ENCODE measurements at regions not wholly inside any gene's neighbourhood (a gene's known extent, or its start where the extent isn't known, plus 50 kb on each side); places are given as distances from the start of the nearest gene placed in this dataset.

DNA sequence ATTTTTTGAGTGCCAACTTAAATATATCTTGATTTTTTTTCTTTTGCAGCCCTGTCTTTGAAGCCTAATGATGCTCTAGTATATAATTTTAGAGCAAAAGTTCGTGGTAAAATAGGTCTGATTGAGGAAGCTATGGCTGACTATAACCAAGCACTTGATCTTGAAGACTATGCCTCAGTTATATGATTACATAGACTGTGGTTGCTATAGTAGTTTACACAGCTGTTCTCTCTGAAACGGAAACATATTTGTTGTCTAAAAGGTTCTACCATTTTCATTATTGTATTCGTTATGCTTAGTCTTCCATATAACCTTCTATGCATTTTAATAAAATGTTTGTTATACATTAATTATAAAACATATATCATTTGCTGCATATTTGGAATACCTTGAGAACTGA is 246.7 kb downstream of the TTC6 start:
- H3K4me1 Mint-ChIP-seq (ENCODE audit: low read depth), result no peaks in the 10 kb centered on the region
- peaks cover 10% of the 10 kb centered on the region; the same call in 1 of the 2 replicates for H3K27me3 Mint-ChIP-seq (ENCODE audit: insufficient read depth)
- H3K9me3 Mint-ChIP-seq, result no peaks in the 10 kb centered on the region; the same call in 1 of the 2 replicates
- no peak overlapping the region for H3K27ac Mint-ChIP-seq
- no peaks in the 10 kb centered on the region for H3K36me3 Mint-ChIP-seq (ENCODE audit: low read depth)
- no peak overlapping the region for H3K4me3 Mint-ChIP-seq
- DNase-seq, result no peak
- TF ChIP-seq, protein P1, sequence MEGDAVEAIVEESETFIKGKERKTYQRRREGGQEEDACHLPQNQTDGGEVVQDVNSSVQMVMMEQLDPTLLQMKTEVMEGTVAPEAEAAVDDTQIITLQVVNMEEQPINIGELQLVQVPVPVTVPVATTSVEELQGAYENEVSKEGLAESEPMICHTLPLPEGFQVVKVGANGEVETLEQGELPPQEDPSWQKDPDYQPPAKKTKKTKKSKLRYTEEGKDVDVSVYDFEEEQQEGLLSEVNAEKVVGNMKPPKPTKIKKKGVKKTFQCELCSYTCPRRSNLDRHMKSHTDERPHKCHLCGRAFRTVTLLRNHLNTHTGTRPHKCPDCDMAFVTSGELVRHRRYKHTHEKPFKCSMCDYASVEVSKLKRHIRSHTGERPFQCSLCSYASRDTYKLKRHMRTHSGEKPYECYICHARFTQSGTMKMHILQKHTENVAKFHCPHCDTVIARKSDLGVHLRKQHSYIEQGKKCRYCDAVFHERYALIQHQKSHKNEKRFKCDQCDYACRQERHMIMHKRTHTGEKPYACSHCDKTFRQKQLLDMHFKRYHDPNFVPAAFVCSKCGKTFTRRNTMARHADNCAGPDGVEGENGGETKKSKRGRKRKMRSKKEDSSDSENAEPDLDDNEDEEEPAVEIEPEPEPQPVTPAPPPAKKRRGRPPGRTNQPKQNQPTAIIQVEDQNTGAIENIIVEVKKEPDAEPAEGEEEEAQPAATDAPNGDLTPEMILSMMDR (IDR thresholded peaks at IDR 0.05), result no peak

DNA sequence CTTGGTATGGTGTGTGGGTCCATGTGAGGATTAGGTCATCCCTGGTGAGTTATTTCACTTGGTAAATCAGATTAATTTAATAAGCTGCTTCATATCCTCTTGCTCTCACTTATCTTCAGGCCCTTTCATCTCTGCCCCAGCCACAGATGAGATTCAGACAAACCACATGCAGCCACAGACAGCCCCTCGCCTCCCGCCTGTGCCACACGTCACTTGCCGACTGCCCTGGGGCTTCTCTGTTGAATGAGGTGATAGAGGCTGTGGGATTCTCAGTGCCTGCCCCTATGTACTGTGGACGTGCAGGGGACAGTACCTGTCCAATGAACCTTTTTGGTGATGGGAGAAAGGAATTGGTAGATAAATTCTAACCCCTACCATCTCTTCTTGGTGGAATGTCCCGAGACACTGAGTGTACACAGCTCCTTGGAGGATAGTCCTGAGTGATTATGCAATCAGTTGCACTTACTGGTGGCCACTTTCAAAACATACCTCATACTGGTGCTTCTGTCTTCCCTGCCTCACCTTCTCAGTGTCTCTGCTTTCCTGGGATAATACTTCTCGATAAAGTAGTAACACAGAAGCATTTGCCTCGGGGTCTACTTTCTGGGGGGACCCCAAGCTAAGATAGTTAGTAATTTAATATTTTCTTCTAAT is 248.7 kb downstream of the TTC6 start:
- Mint-ChIP-seq H3K9me3 (no peaks in the 10 kb centered on the region; the same call in 1 of the 2 replicates), H3K4me3 (no peak overlapping the region), H3K4me1 (ENCODE audit: low read depth) (no peaks in the 10 kb centered on the region), H3K36me3 (ENCODE audit: low read depth) (no peaks in the 10 kb centered on the region), H3K27me3 (ENCODE audit: insufficient read depth) (peaks cover 10% of the 10 kb centered on the region; the same call in 1 of the 2 replicates), H3K27ac (no peak overlapping the region)
- TF ChIP-seq, protein P1 (IDR thresholded peaks at IDR 0.05), result no peak
- no peak for DNase-seq

DNA sequence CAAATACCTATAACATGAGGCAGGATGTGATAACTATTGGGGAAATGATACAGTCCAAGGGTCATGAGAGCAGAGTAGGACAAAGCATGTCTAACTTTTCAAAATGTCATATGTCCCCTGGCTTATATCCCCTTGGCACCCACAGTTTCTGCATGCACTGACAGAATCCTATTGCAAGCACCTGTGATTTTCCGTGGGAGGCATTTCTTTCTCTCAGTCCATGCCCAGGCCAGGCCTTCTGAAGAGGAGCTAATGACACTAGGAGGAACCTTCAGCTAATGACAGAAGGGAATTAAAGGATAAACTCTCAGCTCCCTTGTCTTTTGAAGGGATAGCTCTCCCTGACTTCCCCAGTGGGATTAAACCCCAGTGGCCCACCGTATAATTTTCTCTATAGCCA is 249.2 kb downstream of the TTC6 start:
- TF ChIP-seq, protein P1 (IDR thresholded peaks at IDR 0.05), result no peak
- H3K4me3 Mint-ChIP-seq, result no peak overlapping the region
- no peaks in the 10 kb centered on the region for H3K4me1 Mint-ChIP-seq (ENCODE audit: low read depth)
- no peak overlapping the region for H3K27ac Mint-ChIP-seq
- H3K36me3 Mint-ChIP-seq (ENCODE audit: low read depth), result no peaks in the 10 kb centered on the region
- H3K27me3 Mint-ChIP-seq (ENCODE audit: insufficient read depth), result peaks cover 10% of the 10 kb centered on the region; the same call in 1 of the 2 replicates
- H3K9me3 Mint-ChIP-seq, result no peaks in the 10 kb centered on the region
- no peak for DNase-seq

- no peaks in the 10 kb centered on the region for H3K9me3 Mint-ChIP-seq
- no peak overlapping the region for H3K27ac Mint-ChIP-seq
- TF ChIP-seq, protein P1 (IDR thresholded peaks at IDR 0.05), result no peak
- no peak for DNase-seq
- H3K27me3 Mint-ChIP-seq (ENCODE audit: insufficient read depth), result peaks cover 6% of the 10 kb centered on the region
- no peak overlapping the region for H3K4me3 Mint-ChIP-seq
- no peaks in the 10 kb centered on the region for H3K4me1 Mint-ChIP-seq (ENCODE audit: low read depth)
- H3K36me3 Mint-ChIP-seq (ENCODE audit: low read depth), result no peaks in the 10 kb centered on the region
Measured at GRCh38 chr14:37848985-37849621, 253.7 kb downstream of the TTC6 start.

GRCh38 chr14:37851054-37851453 is 255.6 kb downstream of the TTC6 start:
- Mint-ChIP-seq H3K4me3 (no peak overlapping the region), H3K27me3 (ENCODE audit: insufficient read depth) (peaks cover 4% of the 10 kb centered on the region; the same call in 1 of the 2 replicates)
- TF ChIP-seq, protein P1 (IDR thresholded peaks at IDR 0.05), result no peak

More at GRCh38 chr14:37851054-37851453, 255.6 kb downstream of the TTC6 start:
- Mint-ChIP-seq H3K4me1 (ENCODE audit: low read depth) (no peaks in the 10 kb centered on the region), H3K9me3 (no peaks in the 10 kb centered on the region), H3K27ac (no peak overlapping the region), H3K36me3 (ENCODE audit: low read depth) (no peaks in the 10 kb centered on the region)
- no peak for DNase-seq
